ENCODE measurements at regions not wholly inside any gene's neighbourhood (a gene's known extent, or its start where the extent isn't known, plus 50 kb on each side); places are given as distances from the start of the nearest gene placed in this dataset.

DNA sequence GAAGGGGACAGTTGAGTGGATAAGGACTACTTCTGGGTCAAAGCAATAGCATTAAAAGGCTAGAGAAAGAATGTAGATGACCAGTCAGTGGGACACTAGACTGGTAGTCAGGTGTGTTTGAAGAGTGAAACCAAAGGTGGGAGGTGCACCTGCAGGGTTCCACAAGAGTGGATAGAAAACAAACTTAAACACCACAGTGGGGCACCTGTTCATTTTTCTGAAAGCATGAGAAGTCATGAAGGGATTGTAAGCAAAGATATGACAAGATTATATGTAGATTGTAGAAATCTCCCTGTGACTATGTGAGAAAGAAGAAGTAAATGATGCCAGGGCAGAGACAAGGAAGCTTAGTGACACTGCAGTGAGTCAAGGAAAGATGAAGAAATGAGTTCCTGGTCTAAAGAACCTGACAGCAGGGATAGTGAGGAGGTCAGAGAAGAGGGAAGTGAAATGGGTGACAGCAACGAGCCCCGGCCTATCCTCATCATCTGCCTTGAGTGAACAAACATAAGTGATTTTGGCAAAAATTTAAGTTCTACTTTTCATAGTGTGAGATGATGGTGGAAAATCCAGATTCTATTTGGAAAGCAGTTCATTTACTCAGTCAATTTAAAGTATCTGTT is 296.9 kb downstream of the TLE4 start:
- DNase-seq (ENCODE audit: low spot score): no peak
- ATAC-seq: peak; percentile 63
- intact Hi-C loops (cut with DNase I): no loop called here

DNA sequence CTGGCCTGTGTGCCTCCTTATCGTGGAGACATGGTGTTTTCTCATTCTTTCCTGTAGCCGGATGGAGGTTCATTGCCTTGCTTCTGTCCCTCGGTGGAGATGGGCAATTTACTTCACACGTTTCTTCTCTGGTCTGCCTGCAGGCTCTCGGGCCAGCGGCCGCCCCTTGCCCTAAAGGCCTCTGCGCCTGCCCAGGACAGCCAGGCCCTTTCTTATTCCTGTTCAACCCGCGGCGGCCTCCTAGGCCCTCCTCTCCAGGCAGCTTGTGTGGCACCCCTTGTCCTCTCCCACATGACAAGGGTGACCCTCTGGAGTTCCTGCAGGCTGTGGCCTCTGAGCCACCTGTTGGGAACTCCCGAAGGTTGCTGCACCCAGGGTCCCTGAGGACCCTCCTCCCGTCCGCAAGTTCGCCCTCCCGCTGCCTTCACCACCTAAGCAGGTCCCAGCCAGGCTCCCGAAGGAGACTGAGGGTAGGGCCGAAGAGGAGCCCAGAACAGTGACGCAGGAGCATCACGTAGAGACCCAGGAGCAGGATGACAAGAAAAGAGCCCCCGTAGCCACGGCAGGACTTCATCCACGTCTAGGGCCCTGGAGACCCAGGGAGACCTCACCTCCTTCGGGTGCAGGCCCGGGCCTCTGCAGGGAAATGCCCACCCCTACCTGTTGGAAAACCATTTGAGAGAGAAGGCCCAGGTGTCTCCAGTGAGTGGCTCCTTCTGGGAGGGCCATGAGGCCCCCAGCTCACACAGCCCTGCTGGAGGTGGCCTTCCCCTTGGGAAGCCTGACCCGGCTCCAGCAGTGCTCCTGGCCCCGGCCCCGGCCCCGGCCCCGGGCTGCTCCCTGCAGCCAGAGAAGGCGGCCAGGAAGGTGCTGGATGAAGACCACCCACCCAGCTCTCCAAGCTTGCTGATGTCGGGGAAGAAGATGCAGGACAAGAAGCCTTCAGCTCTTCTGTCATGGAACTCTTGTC is 291.4 kb downstream of the TLE4 start:
- DNase-seq (ENCODE audit: low spot score): no peak
- ATAC-seq: no peak
- intact Hi-C loops (cut with DNase I): no loop called here

DNA sequence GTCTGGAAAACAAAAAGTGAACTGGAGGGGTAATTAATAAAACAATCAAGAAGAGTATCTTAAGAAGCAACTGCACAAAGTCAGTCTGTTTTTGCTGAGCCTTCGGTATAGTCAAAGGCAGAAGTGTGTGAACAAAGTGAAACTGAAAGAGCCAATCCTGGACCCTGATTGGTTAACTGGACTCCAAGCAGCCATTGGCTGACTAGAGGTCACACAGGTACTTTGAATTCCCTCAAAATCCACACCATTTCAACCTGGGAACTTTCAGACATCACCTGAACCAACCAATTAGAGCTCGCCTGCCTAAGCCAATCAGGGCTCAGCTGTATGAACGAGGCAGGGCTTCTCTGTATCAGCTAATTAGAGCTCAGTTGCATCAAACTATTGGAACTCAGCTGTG is 286.7 kb downstream of the TLE4 start:
- intact Hi-C loops (cut with DNase I): no loop called here
- peak; percentile 71 for ATAC-seq
- no peak for DNase-seq (ENCODE audit: low spot score)

DNA sequence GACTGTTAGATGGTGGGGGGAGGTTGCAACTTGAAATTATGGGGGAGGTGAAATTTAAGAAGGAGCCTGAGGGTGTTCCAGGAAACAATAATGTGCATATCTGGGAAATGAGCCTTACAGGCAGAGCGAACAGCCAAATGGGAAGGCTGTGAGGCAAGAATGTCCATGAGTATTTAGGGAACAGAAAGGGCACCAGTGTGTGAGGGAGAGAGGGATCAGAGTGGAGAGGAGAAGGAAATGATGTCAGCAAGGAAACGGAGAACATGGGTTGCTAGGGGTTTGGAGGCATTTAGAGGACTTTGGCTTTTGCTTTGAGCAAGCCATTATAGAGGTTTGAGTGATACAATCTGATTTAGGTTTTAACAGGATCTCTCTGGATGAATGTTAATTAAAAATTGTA is 285.4 kb downstream of the TLE4 start:
- no peak for DNase-seq (ENCODE audit: low spot score)
- intact Hi-C loops (cut with DNase I): no loop called here
- no peak for ATAC-seq

DNA sequence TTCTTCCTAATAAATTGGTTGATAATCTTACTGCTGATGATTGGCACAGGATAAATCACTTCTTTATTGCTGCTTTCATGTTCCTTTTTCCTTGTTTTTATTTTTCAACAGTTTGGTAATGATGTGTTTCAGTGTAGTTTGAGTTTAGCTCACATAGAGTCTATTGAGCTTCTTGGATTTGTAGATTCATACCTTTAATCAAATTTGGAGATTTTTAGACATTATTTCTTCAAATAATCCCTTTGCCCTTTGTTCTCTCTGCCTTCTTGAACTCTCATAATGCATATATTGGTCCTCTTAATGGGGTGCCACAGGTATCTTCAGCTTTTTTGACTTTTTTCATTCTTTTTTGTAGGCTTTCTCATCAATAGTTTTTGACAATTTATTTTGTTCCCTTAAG is 275.3 kb downstream of the TLE4 start:
- no peak for DNase-seq (ENCODE audit: low spot score)
- intact Hi-C loops (cut with DNase I): no loop called here
- no peak for ATAC-seq

DNA sequence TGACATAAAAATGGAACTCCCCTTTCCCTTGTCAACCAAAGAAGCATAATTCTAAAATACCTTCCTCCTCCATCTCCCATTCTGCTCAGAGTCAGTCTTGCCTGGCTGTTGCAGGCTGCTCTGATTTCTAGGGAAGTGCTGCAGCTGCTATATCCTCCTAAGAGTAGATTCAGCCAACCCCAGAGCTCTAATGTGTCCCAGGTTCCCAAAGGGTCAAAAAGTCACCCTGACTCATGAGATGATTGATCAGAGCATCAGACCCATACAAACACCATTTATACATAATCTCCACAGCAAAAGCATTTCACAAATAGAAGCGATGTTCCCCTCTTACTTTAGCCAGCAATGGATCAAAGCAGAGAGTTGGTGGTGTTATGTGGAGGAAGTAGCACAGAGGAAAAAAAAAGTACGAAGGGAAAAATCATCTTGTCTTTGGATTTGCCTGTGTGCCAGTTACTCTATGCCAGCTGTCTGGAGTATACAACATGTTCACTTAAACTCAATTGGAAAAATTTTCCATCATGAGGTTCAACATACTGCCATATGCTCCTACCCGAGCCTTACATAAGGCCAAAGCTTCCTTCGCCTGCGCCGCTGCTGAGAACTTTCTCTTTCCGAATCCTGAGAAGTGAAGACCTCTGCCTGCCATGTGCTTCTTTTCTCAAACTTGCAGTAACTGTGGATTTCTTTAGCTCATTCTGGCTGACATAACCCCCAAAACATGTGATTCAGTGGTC is 258.0 kb downstream of the TLE4 start:
- intact Hi-C loops (cut with DNase I): no loop called here
- no peak for DNase-seq (ENCODE audit: low spot score)
- ATAC-seq: no peak

DNA sequence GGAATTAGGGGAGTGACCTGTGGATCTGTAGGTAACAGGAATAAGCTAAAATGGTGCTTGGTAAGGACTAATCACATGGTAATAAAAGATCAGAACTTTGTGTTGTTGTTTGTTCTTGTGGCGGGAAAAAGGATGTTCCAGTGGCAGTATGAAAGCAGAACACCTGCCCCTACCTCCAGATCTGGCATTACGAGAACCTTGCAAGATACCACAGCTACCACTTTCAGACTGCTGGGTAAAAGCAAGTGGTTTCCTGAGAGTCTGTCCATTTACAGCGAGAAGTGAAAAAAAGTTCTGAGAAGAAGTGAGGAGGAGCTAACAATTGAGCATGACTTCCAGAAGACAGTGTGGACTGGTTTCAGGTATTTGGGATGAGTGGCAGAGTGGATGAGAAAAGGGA is 252.5 kb downstream of the TLE4 start:
- intact Hi-C loops (cut with DNase I): no loop called here
- DNase-seq (ENCODE audit: low spot score) (no peak), ATAC-seq (no peak)

DNA sequence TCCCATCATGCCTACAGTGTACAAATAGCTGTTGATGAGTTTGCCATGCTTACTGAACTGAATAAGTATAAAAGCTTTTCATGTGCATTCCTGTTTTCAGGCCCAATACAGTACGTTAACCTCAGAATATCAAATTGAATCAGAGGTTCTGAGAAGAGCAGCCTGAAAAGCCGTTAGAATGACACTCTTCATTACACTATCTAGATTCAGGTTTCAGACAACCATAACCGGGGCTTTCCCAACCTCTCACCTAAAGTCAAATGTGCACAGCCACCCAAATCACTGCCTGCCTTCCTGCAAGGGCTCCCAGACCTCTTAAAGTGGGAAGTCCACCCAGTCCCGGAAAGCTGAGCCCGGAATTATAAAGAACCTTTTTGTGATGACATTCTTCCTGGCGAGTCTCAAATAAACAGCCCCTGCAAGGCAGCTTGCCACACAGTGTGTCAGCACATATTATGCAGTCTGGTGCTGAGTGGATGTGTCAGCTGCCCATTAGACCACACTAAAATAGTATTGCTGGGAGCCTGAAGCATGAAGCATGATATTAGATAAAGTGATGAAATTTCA is 245.8 kb downstream of the TLE4 start:
- no peak for DNase-seq (ENCODE audit: low spot score)
- peak; percentile 49 for ATAC-seq
- intact Hi-C loops (cut with DNase I): no loop called here

DNA sequence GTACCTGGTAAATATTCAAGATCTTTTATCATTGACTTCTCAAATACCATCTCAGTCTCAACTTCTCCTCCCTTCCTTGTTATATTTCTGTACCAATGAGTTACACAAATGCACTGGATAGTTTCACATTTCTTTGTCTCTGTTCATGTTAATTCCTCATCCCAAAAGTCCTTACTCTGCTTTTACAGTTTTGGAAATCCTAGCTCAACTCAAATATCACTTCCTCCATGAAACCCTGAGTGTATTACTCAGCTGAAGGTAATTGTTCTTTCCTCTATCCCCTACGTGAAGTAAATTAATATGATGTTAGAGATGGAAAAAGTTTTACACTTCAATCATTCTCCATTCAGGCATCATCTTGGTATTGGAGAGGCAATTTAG is 241.5 kb downstream of the TLE4 start:
- ATAC-seq (no peak), DNase-seq (ENCODE audit: low spot score) (no peak)
- intact Hi-C loops (cut with DNase I): no loop called here

DNA sequence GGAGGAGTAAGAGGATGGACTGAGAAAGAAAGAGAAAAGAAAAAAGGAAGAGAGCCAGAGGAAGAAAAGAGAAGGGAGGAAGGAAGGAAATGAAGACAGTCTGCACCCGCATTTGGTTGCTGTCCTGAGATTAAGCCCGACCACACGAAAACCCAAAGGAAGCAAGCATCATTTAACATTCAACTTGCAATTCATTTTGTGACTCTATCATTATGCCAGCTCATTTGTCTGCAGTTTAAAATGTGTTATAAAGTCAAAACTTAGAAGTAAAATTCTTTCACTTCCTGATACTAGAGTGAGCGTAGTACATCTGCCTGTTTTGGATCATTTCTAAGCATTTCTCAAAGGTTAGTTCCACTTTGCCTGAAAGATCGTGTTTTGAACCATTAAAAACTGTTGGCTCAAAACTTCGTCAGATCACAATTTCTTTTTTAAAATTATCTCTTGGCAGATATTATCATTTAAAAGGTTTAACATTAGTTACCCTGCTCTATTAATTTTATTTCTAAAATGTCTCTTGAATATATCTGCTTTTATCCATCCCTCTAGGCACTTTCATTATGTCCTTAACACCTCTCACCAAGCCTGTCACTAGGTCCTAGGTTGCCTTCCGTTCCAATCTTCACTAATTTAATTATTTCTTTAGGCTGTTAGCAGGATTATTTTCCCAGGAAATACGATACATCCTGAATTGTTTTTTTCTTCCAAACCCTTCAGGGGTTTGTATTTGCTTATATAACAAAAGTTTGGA is 240.9 kb downstream of the TLE4 start:
- intact Hi-C loops (cut with DNase I): no loop called here
- DNase-seq (ENCODE audit: low spot score) (no peak), ATAC-seq (no peak)

DNA sequence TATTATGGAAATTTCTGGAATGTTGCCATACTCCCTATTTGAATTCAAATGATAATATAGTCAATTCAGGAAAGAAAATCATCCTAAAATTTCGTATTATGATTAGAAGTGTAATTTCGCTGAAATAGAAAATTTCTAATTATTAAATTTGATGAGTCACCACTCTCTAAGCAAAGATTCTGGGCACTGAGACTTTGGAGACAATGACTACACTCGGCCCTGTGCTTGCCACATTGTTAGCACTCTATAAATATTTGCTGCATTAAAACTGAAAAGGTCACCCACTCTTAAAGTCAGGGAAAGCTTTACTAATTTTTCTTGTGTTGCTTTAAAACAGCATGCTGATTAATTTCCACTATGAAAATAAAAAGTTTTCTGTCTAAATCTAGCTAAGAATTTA is 240.3 kb downstream of the TLE4 start:
- ATAC-seq: no peak
- DNase-seq (ENCODE audit: low spot score): no peak
- intact Hi-C loops (cut with DNase I): no loop called here

DNA sequence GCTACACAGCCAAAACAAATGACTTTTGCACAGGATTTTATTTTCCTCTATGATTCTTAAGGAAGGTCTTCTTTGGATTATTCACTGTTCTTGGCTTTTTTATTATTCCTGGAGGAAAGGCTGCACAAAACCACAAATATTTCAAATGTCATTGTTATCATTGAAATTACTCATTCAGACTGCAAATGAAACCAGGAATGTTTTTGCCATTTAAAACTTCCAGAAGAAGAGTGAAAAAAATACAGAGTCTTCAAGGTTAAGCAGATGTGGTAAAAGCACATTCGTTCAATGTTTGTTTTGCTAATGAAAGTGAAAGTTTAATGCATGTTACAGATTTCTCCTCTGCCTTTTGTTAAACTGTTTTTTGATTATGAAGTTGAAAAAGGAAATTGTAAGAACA is 238.2 kb downstream of the TLE4 start:
- ATAC-seq: peak; percentile 55
- intact Hi-C loops (cut with DNase I): no loop called here
- no peak for DNase-seq (ENCODE audit: low spot score)

DNA sequence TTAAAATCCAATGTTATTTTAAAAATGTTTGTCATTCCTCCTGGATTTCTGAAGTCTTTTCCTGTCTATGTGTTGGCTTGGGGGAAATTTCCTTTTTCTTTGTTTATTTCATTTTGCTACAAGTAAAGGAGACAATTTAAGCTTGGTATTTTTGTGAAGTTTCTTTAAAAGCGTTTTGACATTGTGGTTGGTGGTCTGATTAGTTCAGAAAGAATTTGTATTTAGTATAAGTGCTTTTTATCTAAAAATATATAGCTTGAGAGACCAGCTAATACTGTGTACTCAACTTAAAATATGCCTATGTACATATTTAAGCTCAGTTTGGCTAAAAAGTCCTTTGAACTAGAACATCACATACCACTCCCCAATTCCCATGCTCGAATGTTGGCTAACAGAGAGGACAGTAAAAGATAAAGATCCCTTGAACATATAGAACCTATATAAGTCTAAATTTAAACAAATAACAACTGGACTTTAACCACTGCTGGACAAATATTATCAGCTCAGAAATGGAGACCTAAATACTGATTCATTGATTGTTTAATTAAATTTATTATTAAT is 237.6 kb downstream of the TLE4 start:
- ATAC-seq (no peak), DNase-seq (ENCODE audit: low spot score) (no peak)
- intact Hi-C loops (cut with DNase I): no loop called here

DNA sequence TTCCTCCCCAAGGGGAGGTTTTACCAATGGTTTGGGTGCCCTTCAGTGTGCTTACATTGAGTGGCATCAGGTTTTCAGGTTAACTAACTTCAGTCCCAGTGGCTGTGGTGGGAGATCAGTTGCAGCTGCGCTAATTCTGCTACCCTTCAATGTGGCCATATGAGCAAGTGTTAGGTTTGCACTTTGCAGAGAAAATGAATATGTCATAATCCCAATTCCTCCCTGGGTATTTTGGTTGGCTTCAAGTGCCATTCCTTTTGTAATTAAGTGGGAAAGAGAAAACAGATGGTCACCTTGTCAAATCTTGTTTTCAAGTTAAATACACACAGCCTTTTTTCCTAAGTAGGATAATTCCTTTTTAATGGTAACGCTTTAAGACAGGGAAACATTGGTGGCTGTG is 236.2 kb downstream of the TLE4 start:
- ATAC-seq (no peak), DNase-seq (ENCODE audit: low spot score) (no peak)
- intact Hi-C loops (cut with DNase I): no loop called here

DNA sequence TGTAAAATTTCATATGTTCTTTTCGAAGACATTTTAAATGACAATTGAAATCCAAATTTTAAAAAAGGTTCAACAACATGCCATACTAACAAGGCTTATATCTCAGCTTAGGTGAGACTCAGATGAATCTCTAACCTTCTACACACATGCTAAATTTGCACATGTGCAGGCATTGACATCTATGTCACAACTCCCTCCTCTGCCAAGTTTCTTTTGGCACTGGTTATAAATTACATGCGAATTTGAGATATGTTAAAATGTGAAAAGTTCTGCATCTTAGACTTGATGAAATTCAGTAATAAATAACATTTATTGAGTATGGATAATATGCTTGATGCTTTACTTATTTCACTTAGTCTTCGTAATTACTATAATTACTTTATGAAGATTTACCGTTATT is 234.3 kb downstream of the TLE4 start:
- intact Hi-C loops (cut with DNase I): no loop called here
- no peak for DNase-seq (ENCODE audit: low spot score)
- no peak for ATAC-seq

DNA sequence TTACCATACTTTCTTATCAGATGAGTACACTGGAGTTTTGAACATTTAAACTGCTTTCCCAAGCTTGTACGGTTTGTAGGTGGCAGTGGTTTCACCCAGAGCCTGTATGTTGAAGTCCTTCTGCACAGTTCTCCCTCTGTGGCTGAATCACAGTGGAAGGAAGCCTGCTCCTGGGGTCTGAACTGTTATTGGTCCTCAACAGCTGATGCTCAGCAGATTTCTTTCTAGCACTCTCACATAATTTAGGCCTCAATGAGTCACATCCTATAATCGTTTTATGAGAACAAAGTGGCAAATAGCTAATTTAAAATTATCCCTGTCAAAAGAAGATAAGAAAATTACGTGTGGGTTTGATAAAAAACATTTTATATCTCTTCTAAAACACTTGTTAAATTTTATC is 229.7 kb downstream of the TLE4 start:
- intact Hi-C loops (cut with DNase I): no loop called here
- no peak for DNase-seq (ENCODE audit: low spot score)
- ATAC-seq: no peak

DNA sequence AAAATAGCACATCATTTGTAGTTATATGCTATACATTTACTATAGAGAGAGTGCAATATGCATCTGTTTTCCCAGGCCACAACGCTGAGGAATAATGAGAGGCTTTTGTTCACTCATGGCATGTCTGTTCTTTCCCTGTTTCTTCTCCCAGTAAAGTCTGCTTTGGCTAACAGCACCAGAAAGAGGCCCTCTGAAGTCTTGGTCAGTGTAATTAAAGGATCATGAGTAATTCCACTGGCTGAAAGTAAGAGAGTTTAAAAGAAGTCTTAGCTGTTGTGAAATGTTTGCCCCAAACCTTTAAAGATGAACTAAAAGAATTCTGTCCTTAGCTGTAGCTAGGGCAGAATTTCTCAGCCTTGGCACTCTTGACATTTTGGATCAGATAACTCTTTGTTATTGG is 228.8 kb downstream of the TLE4 start:
- peak; percentile 82 for ATAC-seq
- DNase-seq (ENCODE audit: low spot score): no peak
- intact Hi-C loops (cut with DNase I): no loop called here

DNA sequence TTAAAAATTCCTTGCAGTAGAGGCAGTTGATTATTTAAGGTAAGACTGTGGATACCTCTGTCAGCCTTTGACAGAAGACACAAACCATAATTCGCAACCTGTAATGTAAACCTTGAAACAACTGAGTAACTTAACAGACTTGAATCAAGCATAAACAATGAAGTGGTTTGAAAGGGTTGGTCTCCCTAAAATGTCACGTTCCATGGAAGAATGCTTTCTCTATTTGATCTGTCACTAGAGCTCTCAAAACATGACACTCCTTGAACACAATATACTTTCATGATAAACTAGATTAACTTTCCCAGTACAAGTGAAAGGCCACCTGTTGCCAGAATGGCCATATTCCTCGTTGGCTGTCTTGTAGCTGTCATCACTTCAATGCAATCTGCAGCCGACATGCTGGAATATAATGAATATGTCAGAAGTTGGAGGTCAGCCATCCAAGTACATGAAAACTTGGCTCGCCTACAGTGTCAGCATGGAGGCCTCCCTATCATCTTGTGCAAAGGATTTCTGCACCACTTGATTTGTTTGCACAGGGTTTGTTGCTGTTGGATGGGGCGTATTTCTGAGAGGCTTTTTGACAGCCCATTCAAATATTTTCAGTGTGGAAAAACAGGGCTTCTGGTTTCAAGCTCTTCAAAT is 228.0 kb downstream of the TLE4 start:
- intact Hi-C loops (cut with DNase I): no loop called here
- ATAC-seq: peak; percentile 91
- DNase-seq (ENCODE audit: low spot score): no peak
